HEK293T (cell line): ENCODE measurements at regions not wholly inside any gene's neighbourhood (a gene's known extent, or its start where the extent isn't known, plus 50 kb on each side); places are given as distances from the start of the nearest gene placed in this dataset.

Experiments
- FOXK2 ChIP-seq: fragments of 450-650 bp; IDR thresholded peaks from 2 replicates; pipeline ENCODE4 v1.6.1; 2016; ENCODE audit warnings: mild to moderate bottlenecking
- SUZ12 ChIP-seq: fragments of 450-650 bp; IDR thresholded peaks from 2 replicates; pipeline ENCODE4 v1.6.1; 2016; ENCODE audit warnings: mild to moderate bottlenecking
- TARDBP ChIP-seq: fragments of 450-650 bp; IDR thresholded peaks from 2 replicates; pipeline ENCODE4 v1.6.1; 2016

DNA sequence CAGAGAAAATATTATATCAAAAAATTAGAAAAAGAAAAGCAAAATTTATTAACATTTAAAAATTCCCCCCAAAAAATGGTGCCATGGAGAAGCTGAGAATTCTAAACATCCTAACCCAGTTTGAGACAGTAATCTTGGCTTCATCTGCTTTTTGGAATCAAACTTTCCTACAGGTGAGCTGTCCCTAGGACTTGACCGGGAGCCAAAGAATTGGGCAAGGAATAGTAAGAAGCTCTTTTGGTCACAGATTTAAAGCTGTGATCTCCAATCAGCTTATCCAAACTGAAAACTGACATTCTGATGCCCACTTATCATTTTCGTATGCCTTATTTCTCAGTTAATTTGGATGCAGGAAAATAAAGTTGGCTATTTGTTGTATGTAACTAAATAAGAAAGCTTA is 457.3 kb upstream of the DMAC1 start:
- TF ChIP-seq FOXK2: no peak
- no peak for TF ChIP-seq SUZ12
- no peak for TF ChIP-seq TARDBP
